OCI-LY3 (cell line): ENCODE measurements at regions not wholly inside any gene's neighbourhood (a gene's known extent, or its start where the extent isn't known, plus 50 kb on each side); places are given as distances from the start of the nearest gene placed in this dataset.

Source experiments
- EZH2phosphoT487 ChIP-seq: fragments of 200-600 bp; shearing (Covaris generic); IDR thresholded peaks from 2 replicates; pipeline ENCODE4 v1.6.1; 2018; ENCODE audit warnings: antibody characterized with exemption, mixed run types, low read depth
- TF ChIP-seq, protein P1 (sequence below): fragments of 200-600, 300-600 bp; sonication (generic); IDR thresholded peaks from 2 replicates; pipeline ENCODE4 v1.5.1; 2014; ENCODE audit warnings: antibody characterized with exemption, low read length, low read depth

- TF ChIP-seq, protein P1, sequence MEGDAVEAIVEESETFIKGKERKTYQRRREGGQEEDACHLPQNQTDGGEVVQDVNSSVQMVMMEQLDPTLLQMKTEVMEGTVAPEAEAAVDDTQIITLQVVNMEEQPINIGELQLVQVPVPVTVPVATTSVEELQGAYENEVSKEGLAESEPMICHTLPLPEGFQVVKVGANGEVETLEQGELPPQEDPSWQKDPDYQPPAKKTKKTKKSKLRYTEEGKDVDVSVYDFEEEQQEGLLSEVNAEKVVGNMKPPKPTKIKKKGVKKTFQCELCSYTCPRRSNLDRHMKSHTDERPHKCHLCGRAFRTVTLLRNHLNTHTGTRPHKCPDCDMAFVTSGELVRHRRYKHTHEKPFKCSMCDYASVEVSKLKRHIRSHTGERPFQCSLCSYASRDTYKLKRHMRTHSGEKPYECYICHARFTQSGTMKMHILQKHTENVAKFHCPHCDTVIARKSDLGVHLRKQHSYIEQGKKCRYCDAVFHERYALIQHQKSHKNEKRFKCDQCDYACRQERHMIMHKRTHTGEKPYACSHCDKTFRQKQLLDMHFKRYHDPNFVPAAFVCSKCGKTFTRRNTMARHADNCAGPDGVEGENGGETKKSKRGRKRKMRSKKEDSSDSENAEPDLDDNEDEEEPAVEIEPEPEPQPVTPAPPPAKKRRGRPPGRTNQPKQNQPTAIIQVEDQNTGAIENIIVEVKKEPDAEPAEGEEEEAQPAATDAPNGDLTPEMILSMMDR, result no peak
- TF ChIP-seq EZH2phosphoT487, result no peak
Measured at GRCh38 chr13:56736966-56737365, 403.8 kb upstream of the PRR20A start.
